HCT116 (cell line): ENCODE measurements at regions not wholly inside any gene's neighbourhood (a gene's known extent, or its start where the extent isn't known, plus 50 kb on each side); places are given as distances from the start of the nearest gene placed in this dataset.

Experiments used
- ATAC-seq: fragments of 200-7000 bp; cut with Tn5 transposase; 2 replicates; pipeline ENCODE4 v1.9.1; 2020; ENCODE audit warnings: mild to moderate bottlenecking, moderate library complexity
- BruUV-seq: library from RNA; stranded (reverse); fragments of 400-500 nt; replicated peaks from 2 replicates; lab custom pipeline; 2021; lab: Mats Ljungman, UMichigan
- CTCF ChIA-PET: fragments of 300-600 bp; sonication (Branson Sonifier 250); formaldehyde crosslinking; loops from one replicate; lab custom pipeline; 2021; ENCODE audit warnings: antibody characterized with exemption; lab: Charles Lee
- POLR2A ChIA-PET: fragments of 300-600, 350-600 bp; sonication (Branson Sonifier 250); formaldehyde crosslinking; loops from one replicate; lab custom pipeline; 2021; ENCODE audit warnings: antibody characterized with exemption; lab: Charles Lee
- RAD21 ChIA-PET, 2 experiments: fragments of 300-600 bp; sonication (Branson Sonifier 250); formaldehyde crosslinking; loops; one replicate each; lab custom pipeline; 2023; ENCODE audit warnings: low total read pairs in 2 of 2; ENCODE audit not compliant: uncharacterized antibody in 2 of 2, unreplicated experiment in 2 of 2, low non-redundant PET in 1 of 2; lab: Charles Lee
- DNase-seq: peaks from one replicate; pipeline ENCODE4 v3.0.0-alpha.2; 2010; ENCODE audit warnings: low read depth, low spot score
- H2AFZ ChIP-seq: fragments of 200-600 bp; shearing (Covaris generic), sonication (generic); 2 replicates; pipeline ENCODE4 v1.6.1; 2017; ENCODE audit warnings: low read depth, mixed run types, mixed read lengths, antibody characterized with exemption, low read length; ENCODE audit not compliant: poor library complexity, severe bottlenecking
- H3K27ac ChIP-seq: 2 replicates; pipeline ENCODE4 v1.5.1; 2012; ENCODE audit warnings: low read depth, low read length
- H3K27me3 ChIP-seq: fragments of 200-600 bp; sonication (generic); 2 replicates; pipeline ENCODE4 v1.6.1; 2016; ENCODE audit warnings: mixed run types, low read length, mixed read lengths; ENCODE audit not compliant: insufficient read depth
- H3K36me3 ChIP-seq, 2 experiments: fragments of 200-500 bp in 1 of 2; fragments of 200-600 bp in 1 of 2; sonication (Bioruptor generic) in 1 of 2; sonication (generic) in 1 of 2; 2 replicates each; pipeline versions ENCODE4 v1.5.1 to v1.6.1; 2014 to 2016; ENCODE audit warnings: low read length in 2 of 2, inconsistent platforms in 1 of 2, mixed read lengths in 1 of 2, mixed run types in 1 of 2; ENCODE audit not compliant: insufficient read depth in 2 of 2, control insufficient read depth in 1 of 2
- H3K4me1 ChIP-seq, 2 experiments: fragments of 200-600 bp in 1 of 2; sonication (generic) in 1 of 2; 2 replicates each; pipeline versions ENCODE4 v1.5.1 to v1.6.1; 2012 to 2017; ENCODE audit warnings: low read length in 2 of 2, inconsistent platforms in 1 of 2, mild to moderate bottlenecking in 1 of 2, mixed read lengths in 1 of 2, mixed run types in 1 of 2, moderate library complexity in 1 of 2; ENCODE audit not compliant: insufficient read depth in 2 of 2, control insufficient read depth in 1 of 2
- H3K4me2 ChIP-seq: fragments of 200-600 bp; sonication (generic); 2 replicates; pipeline ENCODE4 v1.6.1; 2017; ENCODE audit warnings: mixed run types, low read length, mixed read lengths
- H3K4me3 ChIP-seq, 2 experiments: fragments of 200-600 bp in 1 of 2; sonication (generic) in 1 of 2; replicated peaks in 1 of 2; 2 replicates each; pipeline ENCODE4 v1.5.1; 2011 to 2016; ENCODE audit warnings: low read length in 2 of 2, control low read depth in 1 of 2, low read depth in 1 of 2, mild to moderate bottlenecking in 1 of 2, mixed read lengths in 1 of 2, mixed run types in 1 of 2
- H3K79me2 ChIP-seq: fragments of 200-600 bp; sonication (generic); 2 replicates; pipeline ENCODE4 v1.6.1; 2017; ENCODE audit warnings: mild to moderate bottlenecking, mixed run types, low read length, moderate library complexity, mixed read lengths; ENCODE audit not compliant: insufficient read depth
- H3K9ac ChIP-seq: fragments of 200-600 bp; sonication (generic); 2 replicates; pipeline ENCODE4 v1.6.1; 2016; ENCODE audit warnings: low read length, mixed read lengths
- H3K9me2 ChIP-seq: fragments of 200-600 bp; sonication (generic), shearing (Covaris generic); 2 replicates; pipeline ENCODE4 v1.6.1; 2017; ENCODE audit warnings: mixed run types, mild to moderate bottlenecking, moderate library complexity; ENCODE audit not compliant: insufficient read depth
- H3K9me3 ChIP-seq, 2 experiments: fragments of 200-500 bp in 1 of 2; fragments of 200-600 bp in 1 of 2; sonication (Bioruptor generic) in 1 of 2; sonication (generic) in 1 of 2; 2 replicates each; pipeline ENCODE4 v1.6.1; 2014 to 2017; ENCODE audit warnings: low read length in 2 of 2, mixed read lengths in 2 of 2, inconsistent platforms in 1 of 2, low read depth in 1 of 2, mild to moderate bottlenecking in 1 of 2, mixed run types in 1 of 2, moderate library complexity in 1 of 2; ENCODE audit not compliant: control insufficient read depth in 1 of 2, insufficient read depth in 1 of 2
- H4K20me1 ChIP-seq: fragments of 200-600 bp; sonication (generic), shearing (Covaris generic); 2 replicates; pipeline ENCODE4 v1.6.1; 2017; ENCODE audit warnings: mixed run types, mild to moderate bottlenecking, moderate library complexity; ENCODE audit not compliant: insufficient read depth
- CEBPB ChIP-seq: IDR thresholded peaks from 2 replicates; pipeline ENCODE4 v1.6.1; 2012; ENCODE audit warnings: low read depth
- EGR1 ChIP-seq: IDR thresholded peaks from 2 replicates; pipeline ENCODE4 v1.6.1; 2012; ENCODE audit warnings: low read depth
- ELF1 ChIP-seq: IDR thresholded peaks from 2 replicates; pipeline ENCODE4 v1.6.1; 2012; ENCODE audit warnings: low read depth, borderline replicate concordance
- JUND ChIP-seq: IDR thresholded peaks from 2 replicates; pipeline ENCODE4 v1.6.1; 2012
- POLR2A ChIP-seq: IDR thresholded peaks from 2 replicates; pipeline ENCODE4 v1.7.0; 2011; ENCODE audit warnings: borderline replicate concordance; ENCODE audit not compliant: insufficient read depth, insufficient read length; ENCODE audit errors: extremely low read depth
- POLR2AphosphoS5 ChIP-seq: IDR thresholded peaks from 2 replicates; pipeline ENCODE4 v1.6.1; 2011; ENCODE audit warnings: mild to moderate bottlenecking, low read depth, low read length, moderate library complexity
- RAD21 ChIP-seq: IDR thresholded peaks from 2 replicates; pipeline ENCODE4 v1.6.1; 2012; ENCODE audit warnings: low read depth, mild to moderate bottlenecking
- SIN3A ChIP-seq: IDR thresholded peaks from 2 replicates; pipeline ENCODE4 v1.6.1; 2012; ENCODE audit warnings: low read depth
- SP1 ChIP-seq: IDR thresholded peaks from 2 replicates; pipeline ENCODE4 v1.6.1; 2012; ENCODE audit warnings: low read depth
- YY1 ChIP-seq: IDR thresholded peaks from 2 replicates; pipeline ENCODE4 v1.6.1; 2011; ENCODE audit warnings: low read length, low read depth, moderate library complexity, mild to moderate bottlenecking; ENCODE audit not compliant: insufficient replicate concordance; ENCODE audit errors: extremely low read depth
- ZFX ChIP-seq: fragments of 450-650 bp; IDR thresholded peaks from 2 replicates; pipeline ENCODE4 v1.6.1; 2017
- ZNF274 ChIP-seq: fragments of 200-500 bp; sonication (Bioruptor generic); IDR thresholded peaks from 2 replicates; pipeline ENCODE4 v1.6.1; 2014; ENCODE audit warnings: mild to moderate bottlenecking, low read depth, low read length, inconsistent platforms
- intact Hi-C: fragments of 100-400 bp; cut with micrococcal nuclease; formaldehyde crosslinking; loops from 2 replicates; pipeline ENCODE4 v1.10.0; 2022
- TF ChIP-seq, protein P1 (sequence below), 3 experiments: fragments of 200-600 bp in 1 of 3; sonication (generic) in 1 of 3; IDR thresholded peaks in 2 of 3; conservative IDR thresholded peaks in 1 of 3; 2 replicates each; pipeline ENCODE4 v1.5.1; 2012 to 2017; ENCODE audit warnings: low read depth in 2 of 3, low read length in 2 of 3, antibody characterized with exemption in 1 of 3, borderline replicate concordance in 1 of 3, control low read depth in 1 of 3, mild to moderate bottlenecking in 1 of 3, mixed read lengths in 1 of 3, mixed run types in 1 of 3, moderate library complexity in 1 of 3; ENCODE audit not compliant: insufficient read depth in 1 of 3
- TF ChIP-seq, protein P2 (sequence below): IDR thresholded peaks from 2 replicates; pipeline ENCODE4 v1.6.1; 2012; ENCODE audit warnings: low read depth
- TF ChIP-seq, protein P3 (sequence below): IDR thresholded peaks from 2 replicates; pipeline ENCODE4 v1.6.1; 2012

DNA sequence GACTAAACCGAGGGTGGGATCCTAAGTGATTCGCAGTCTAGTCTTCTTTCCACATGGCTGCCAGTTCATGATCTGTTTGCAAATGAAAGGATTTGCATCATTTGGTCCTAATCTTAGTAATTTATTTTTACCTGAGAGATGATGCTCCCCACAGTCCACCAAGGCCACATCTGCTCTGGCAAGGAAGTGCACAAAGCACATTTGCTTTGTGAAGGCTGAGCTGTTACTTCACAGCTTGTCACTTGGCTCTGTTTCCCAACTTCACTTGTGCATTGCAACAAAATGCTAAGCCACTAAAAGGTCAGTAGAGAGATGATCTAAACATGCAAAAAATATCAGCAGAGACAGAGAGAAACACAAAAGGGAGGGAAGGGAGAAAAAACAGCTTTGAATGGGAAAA lies 128.5 kb upstream of the VLDLR start:
- no peaks in the 10 kb centered on the region for H3K36me3 ChIP-seq
- H3K9me2 ChIP-seq = no peaks in the 10 kb centered on the region
- H2AFZ ChIP-seq = no peak overlapping the region
- CTCF ChIA-PET = no interaction called here
- intact Hi-C loops = no loop called here
- no peak overlapping the region for H3K4me3 ChIP-seq
- H3K4me2 ChIP-seq = no peak overlapping the region
- no peaks in the 10 kb centered on the region; the same call in 1 of the 2 replicates for H3K27me3 ChIP-seq
- no TSS peak for BruUV-seq
- H3K27ac ChIP-seq = no peak overlapping the region
- no peaks in the 10 kb centered on the region for H3K9me3 ChIP-seq
- H3K9ac ChIP-seq = no peak overlapping the region
- H4K20me1 ChIP-seq = no peaks in the 10 kb centered on the region
- ATAC-seq (no peak), DNase-seq (no peak)
- POLR2A ChIA-PET = no interaction called here
- no peaks in the 10 kb centered on the region for H3K79me2 ChIP-seq
- RAD21 ChIA-PET = no interaction called here
- no peaks in the 10 kb centered on the region for H3K4me1 ChIP-seq
- no peak for TF ChIP-seq SP1
- no peak for TF ChIP-seq POLR2A
- no peak for TF ChIP-seq SIN3A
- TF ChIP-seq ELF1 = no peak
- TF ChIP-seq, protein P1, sequence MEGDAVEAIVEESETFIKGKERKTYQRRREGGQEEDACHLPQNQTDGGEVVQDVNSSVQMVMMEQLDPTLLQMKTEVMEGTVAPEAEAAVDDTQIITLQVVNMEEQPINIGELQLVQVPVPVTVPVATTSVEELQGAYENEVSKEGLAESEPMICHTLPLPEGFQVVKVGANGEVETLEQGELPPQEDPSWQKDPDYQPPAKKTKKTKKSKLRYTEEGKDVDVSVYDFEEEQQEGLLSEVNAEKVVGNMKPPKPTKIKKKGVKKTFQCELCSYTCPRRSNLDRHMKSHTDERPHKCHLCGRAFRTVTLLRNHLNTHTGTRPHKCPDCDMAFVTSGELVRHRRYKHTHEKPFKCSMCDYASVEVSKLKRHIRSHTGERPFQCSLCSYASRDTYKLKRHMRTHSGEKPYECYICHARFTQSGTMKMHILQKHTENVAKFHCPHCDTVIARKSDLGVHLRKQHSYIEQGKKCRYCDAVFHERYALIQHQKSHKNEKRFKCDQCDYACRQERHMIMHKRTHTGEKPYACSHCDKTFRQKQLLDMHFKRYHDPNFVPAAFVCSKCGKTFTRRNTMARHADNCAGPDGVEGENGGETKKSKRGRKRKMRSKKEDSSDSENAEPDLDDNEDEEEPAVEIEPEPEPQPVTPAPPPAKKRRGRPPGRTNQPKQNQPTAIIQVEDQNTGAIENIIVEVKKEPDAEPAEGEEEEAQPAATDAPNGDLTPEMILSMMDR (IDR thresholded peaks at IDR 0.05 in 2 of 3, conservative IDR thresholded peaks at IDR 0.05 in 1 of 3; ENCODE audit: borderline replicate concordance in 1 of 3, insufficient read depth in 1 of 3, low read depth in 2 of 3, low read length in 2 of 3) = no peak
- no peak for TF ChIP-seq EGR1
- no peak for TF ChIP-seq JUND
- no peak for TF ChIP-seq CEBPB
- no peak for TF ChIP-seq RAD21

DNA sequence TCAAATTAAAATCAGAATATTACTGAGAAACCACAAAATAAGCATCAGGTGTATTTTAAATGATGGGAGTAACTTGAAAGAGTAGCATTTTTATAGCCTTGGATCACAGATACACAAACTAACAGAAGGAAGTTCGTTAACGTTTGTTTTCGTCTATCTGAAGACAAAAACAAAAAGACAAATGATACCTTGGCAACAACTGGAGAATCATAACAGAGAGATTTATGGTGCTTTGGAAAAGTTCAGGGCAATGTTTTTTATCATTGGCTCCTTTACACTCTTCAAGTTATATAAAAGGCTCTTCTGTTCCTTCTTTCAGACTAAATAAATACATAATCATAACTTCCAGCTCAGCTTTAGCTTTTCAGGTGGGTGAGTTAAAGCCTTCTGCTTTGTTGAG lies 128.1 kb upstream of the VLDLR start:
- POLR2A ChIA-PET = no interaction called here
- no peaks in the 10 kb centered on the region for H3K9me2 ChIP-seq
- no peaks in the 10 kb centered on the region for H3K9me3 ChIP-seq
- H4K20me1 ChIP-seq = no peaks in the 10 kb centered on the region
- CTCF ChIA-PET = no interaction called here
- no peaks in the 10 kb centered on the region for H3K79me2 ChIP-seq
- DNase-seq (no peak), ATAC-seq (no peak)
- BruUV-seq = no TSS peak
- no peak overlapping the region for H3K27ac ChIP-seq
- RAD21 ChIA-PET = no interaction called here
- H2AFZ ChIP-seq = no peak overlapping the region
- H3K9ac ChIP-seq = no peak overlapping the region
- no peaks in the 10 kb centered on the region for H3K36me3 ChIP-seq
- H3K4me2 ChIP-seq = no peak overlapping the region
- no peaks in the 10 kb centered on the region for H3K4me1 ChIP-seq
- H3K27me3 ChIP-seq = no peaks in the 10 kb centered on the region
- intact Hi-C loops = no loop called here
- no peak overlapping the region for H3K4me3 ChIP-seq
- no peak for TF ChIP-seq YY1
- no peak for TF ChIP-seq JUND
- TF ChIP-seq, protein P2, sequence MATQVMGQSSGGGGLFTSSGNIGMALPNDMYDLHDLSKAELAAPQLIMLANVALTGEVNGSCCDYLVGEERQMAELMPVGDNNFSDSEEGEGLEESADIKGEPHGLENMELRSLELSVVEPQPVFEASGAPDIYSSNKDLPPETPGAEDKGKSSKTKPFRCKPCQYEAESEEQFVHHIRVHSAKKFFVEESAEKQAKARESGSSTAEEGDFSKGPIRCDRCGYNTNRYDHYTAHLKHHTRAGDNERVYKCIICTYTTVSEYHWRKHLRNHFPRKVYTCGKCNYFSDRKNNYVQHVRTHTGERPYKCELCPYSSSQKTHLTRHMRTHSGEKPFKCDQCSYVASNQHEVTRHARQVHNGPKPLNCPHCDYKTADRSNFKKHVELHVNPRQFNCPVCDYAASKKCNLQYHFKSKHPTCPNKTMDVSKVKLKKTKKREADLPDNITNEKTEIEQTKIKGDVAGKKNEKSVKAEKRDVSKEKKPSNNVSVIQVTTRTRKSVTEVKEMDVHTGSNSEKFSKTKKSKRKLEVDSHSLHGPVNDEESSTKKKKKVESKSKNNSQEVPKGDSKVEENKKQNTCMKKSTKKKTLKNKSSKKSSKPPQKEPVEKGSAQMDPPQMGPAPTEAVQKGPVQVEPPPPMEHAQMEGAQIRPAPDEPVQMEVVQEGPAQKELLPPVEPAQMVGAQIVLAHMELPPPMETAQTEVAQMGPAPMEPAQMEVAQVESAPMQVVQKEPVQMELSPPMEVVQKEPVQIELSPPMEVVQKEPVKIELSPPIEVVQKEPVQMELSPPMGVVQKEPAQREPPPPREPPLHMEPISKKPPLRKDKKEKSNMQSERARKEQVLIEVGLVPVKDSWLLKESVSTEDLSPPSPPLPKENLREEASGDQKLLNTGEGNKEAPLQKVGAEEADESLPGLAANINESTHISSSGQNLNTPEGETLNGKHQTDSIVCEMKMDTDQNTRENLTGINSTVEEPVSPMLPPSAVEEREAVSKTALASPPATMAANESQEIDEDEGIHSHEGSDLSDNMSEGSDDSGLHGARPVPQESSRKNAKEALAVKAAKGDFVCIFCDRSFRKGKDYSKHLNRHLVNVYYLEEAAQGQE = no peak
- TF ChIP-seq ZFX = no peak
- TF ChIP-seq, protein P3, sequence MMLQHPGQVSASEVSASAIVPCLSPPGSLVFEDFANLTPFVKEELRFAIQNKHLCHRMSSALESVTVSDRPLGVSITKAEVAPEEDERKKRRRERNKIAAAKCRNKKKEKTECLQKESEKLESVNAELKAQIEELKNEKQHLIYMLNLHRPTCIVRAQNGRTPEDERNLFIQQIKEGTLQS = no peak
- TF ChIP-seq ZNF274 = no peak
- no peak for TF ChIP-seq POLR2AphosphoS5
- no peak for TF ChIP-seq POLR2A
- no peak for TF ChIP-seq EGR1
- TF ChIP-seq CEBPB = no peak
